OCI-LY1 (cell line): ENCODE measurements at regions not wholly inside any gene's neighbourhood (a gene's known extent, or its start where the extent isn't known, plus 50 kb on each side); places are given as distances from the start of the nearest gene placed in this dataset.

Source experiments
- EZH2 ChIP-seq: fragments of 200-600 bp; sonication (generic), shearing (Covaris generic); IDR thresholded peaks from 2 replicates; pipeline ENCODE4 v1.8.0; 2017; ENCODE audit warnings: borderline replicate concordance, mixed run types, mild to moderate bottlenecking, antibody characterized with exemption, low read length, moderate library complexity, mixed read lengths
- TF ChIP-seq, protein P1 (sequence below): fragments of 200-600 bp; sonication (generic), shearing (Covaris generic); IDR thresholded peaks from 2 replicates; pipeline ENCODE4 v1.5.1; 2017; ENCODE audit warnings: mild to moderate bottlenecking, antibody characterized with exemption, low read length, moderate library complexity, mixed read lengths

- TF ChIP-seq, protein P1, sequence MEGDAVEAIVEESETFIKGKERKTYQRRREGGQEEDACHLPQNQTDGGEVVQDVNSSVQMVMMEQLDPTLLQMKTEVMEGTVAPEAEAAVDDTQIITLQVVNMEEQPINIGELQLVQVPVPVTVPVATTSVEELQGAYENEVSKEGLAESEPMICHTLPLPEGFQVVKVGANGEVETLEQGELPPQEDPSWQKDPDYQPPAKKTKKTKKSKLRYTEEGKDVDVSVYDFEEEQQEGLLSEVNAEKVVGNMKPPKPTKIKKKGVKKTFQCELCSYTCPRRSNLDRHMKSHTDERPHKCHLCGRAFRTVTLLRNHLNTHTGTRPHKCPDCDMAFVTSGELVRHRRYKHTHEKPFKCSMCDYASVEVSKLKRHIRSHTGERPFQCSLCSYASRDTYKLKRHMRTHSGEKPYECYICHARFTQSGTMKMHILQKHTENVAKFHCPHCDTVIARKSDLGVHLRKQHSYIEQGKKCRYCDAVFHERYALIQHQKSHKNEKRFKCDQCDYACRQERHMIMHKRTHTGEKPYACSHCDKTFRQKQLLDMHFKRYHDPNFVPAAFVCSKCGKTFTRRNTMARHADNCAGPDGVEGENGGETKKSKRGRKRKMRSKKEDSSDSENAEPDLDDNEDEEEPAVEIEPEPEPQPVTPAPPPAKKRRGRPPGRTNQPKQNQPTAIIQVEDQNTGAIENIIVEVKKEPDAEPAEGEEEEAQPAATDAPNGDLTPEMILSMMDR: no peak
- no peak for TF ChIP-seq EZH2
Measured at GRCh38 chr10:36583690-36584089, 541.7 kb upstream of the ANKRD30A start.
